ENCODE measurements at regions not wholly inside any gene's neighbourhood (a gene's known extent, or its start where the extent isn't known, plus 50 kb on each side); places are given as distances from the start of the nearest gene placed in this dataset.

DNA sequence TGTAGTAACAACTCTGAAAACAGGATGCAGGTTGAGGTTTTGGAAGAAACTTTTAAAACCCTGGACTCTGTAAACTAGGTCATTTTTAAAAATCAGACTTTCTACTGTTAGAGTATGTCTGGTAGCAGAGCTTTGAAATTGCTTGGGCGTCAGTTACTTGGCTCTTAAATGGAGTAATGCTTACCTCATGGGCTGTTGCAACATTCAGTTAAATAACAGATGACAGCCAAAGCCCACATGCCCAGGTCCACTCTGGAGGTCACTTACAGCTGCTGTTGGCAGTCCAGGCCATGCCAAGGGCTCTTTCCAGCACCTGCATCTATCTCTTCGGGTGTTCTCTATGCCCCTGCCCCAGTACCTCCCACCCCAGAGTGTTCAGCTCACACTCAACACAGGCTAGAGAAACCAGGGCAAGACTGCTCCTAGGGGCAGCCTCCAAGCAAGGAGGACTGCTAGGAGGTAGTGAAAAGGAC lies 96.4 kb downstream of the BANF2 start:
- H3K27me3 Mint-ChIP-seq (ENCODE audit: low read depth): no peaks in the 10 kb centered on the region
- TF ChIP-seq, protein P1, sequence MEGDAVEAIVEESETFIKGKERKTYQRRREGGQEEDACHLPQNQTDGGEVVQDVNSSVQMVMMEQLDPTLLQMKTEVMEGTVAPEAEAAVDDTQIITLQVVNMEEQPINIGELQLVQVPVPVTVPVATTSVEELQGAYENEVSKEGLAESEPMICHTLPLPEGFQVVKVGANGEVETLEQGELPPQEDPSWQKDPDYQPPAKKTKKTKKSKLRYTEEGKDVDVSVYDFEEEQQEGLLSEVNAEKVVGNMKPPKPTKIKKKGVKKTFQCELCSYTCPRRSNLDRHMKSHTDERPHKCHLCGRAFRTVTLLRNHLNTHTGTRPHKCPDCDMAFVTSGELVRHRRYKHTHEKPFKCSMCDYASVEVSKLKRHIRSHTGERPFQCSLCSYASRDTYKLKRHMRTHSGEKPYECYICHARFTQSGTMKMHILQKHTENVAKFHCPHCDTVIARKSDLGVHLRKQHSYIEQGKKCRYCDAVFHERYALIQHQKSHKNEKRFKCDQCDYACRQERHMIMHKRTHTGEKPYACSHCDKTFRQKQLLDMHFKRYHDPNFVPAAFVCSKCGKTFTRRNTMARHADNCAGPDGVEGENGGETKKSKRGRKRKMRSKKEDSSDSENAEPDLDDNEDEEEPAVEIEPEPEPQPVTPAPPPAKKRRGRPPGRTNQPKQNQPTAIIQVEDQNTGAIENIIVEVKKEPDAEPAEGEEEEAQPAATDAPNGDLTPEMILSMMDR (IDR thresholded peaks at IDR 0.05; ENCODE audit: unreplicated experiment): no peak
- peak overlapping the region; percentile 47 for H3K27ac Mint-ChIP-seq
- no peak for DNase-seq (ENCODE audit: low spot score in 2 of 2, unreplicated experiment in 2 of 2)
- no peaks in the 10 kb centered on the region for H3K36me3 Mint-ChIP-seq
- peaks cover 5% of the 10 kb centered on the region for H3K4me1 Mint-ChIP-seq
- peaks cover 19% of the 10 kb centered on the region for H3K9me3 Mint-ChIP-seq
- no peak overlapping the region for H3K4me3 Mint-ChIP-seq

DNA sequence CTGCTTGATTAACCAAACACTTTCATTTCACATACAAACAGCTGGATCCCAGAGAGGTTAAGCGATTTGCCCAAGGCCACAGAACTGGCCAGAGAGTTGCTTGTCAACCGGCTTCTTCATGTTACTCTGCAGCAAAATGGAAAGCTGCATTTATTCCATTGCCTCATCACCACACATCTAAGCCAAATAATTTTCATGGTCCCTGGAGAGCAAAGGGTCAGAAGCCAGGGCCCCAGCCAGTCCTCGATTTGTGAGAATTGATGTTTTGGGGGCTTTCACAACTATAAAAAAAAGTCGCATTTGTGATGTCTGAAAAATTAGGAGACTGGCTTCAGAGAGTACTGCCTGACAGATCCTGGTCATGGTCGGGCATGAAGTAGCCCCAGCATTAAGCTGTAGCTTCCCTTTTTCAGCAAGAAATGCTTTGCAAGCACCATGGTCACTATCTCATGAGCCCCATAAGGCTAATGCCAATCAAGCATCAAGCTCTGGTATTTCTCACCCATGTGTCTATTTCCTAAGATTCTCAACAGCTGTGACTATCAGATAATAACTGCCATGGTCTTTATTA lies 95.8 kb downstream of the BANF2 start:
- Mint-ChIP-seq H3K27me3 (ENCODE audit: low read depth) (no peaks in the 10 kb centered on the region), H3K4me3 (no peak overlapping the region), H3K4me1 (peaks cover 5% of the 10 kb centered on the region), H3K36me3 (no peaks in the 10 kb centered on the region), H3K27ac (no peak overlapping the region), H3K9me3 (peaks cover 19% of the 10 kb centered on the region)
- TF ChIP-seq, protein P1 (IDR thresholded peaks at IDR 0.05; ENCODE audit: unreplicated experiment): no peak
- no peak for DNase-seq (ENCODE audit: low spot score in 2 of 2, unreplicated experiment in 2 of 2)

DNA sequence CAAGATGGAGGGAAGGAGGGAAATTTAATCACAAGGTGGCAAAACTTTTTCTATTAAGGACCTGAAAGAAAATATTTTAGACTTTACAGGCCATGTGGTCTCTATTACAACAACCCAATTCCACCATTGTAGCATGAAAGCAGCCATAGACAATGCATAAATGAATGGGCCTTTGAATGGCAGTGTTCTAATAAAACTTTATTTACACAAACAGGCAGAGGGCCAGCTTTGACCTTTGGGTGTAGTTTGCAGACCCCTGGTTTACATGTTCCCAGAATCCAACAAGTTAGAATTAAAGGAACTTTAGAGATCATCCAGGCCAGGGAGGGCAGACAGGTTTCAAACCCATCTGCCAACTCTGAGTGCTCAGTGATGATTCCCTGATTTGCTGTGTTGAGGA lies 95.2 kb downstream of the BANF2 start:
- Mint-ChIP-seq H3K4me3 (no peak overlapping the region), H3K27ac (no peak overlapping the region), H3K27me3 (ENCODE audit: low read depth) (no peaks in the 10 kb centered on the region), H3K36me3 (no peaks in the 10 kb centered on the region), H3K4me1 (peaks cover 5% of the 10 kb centered on the region), H3K9me3 (peaks cover 13% of the 10 kb centered on the region)
- no peak for DNase-seq (ENCODE audit: low spot score in 2 of 2, unreplicated experiment in 2 of 2)
- TF ChIP-seq, protein P1 (IDR thresholded peaks at IDR 0.05; ENCODE audit: unreplicated experiment): no peak

DNA sequence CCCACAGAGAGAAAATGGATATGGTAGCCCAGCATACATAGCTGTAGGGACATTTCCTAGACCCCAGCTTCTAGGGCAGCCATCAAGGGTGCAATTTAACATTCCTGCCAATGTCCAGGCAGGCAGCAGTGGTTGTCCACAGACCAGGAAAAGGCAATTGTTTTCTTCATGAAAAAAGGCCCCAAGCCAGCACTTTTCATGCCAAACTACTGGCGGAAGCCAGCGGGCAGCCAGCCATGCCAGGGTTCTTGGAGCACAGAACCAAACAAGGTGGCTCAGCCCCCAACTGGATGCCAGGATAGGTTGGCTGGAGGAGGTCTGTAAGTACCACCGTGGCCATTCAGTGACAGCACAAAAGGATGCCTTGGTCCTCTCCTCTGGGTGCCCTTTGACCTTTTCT lies 94.6 kb downstream of the BANF2 start:
- TF ChIP-seq, protein P1 (IDR thresholded peaks at IDR 0.05; ENCODE audit: unreplicated experiment): no peak
- no peak for DNase-seq (ENCODE audit: low spot score in 2 of 2, unreplicated experiment in 2 of 2)
- H3K36me3 Mint-ChIP-seq: no peaks in the 10 kb centered on the region
- H3K27ac Mint-ChIP-seq: no peak overlapping the region
- H3K9me3 Mint-ChIP-seq: peaks cover 9% of the 10 kb centered on the region
- peaks cover 5% of the 10 kb centered on the region for H3K4me1 Mint-ChIP-seq
- H3K4me3 Mint-ChIP-seq: no peak overlapping the region
- no peaks in the 10 kb centered on the region for H3K27me3 Mint-ChIP-seq (ENCODE audit: low read depth)

DNA sequence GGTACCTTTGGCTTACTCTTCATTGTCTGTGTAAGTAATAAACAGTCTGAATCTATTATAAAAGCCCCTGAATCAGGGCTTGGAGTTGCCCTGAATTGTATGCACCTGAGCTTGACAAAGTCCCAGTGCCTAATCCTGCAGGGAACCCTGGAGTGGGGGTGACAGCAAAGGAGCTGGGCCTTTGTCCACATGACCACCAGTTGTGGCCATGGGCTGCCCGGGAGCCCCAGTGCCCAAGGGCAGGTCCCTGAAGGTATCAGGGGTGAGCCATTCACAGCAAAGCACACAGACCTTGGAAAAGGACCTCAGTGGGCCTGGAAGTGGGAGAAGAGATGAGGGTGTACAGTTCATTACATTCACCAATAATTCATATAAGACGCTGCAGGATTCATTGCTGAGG lies 94.2 kb downstream of the BANF2 start:
- TF ChIP-seq, protein P1 (IDR thresholded peaks at IDR 0.05; ENCODE audit: unreplicated experiment): no peak
- peaks cover 8% of the 10 kb centered on the region for H3K9me3 Mint-ChIP-seq
- no peak for DNase-seq (ENCODE audit: low spot score in 2 of 2, unreplicated experiment in 2 of 2)
- no peaks in the 10 kb centered on the region for H3K36me3 Mint-ChIP-seq
- H3K4me3 Mint-ChIP-seq: no peak overlapping the region
- no peak overlapping the region for H3K27ac Mint-ChIP-seq
- H3K4me1 Mint-ChIP-seq: peaks cover 8% of the 10 kb centered on the region
- no peaks in the 10 kb centered on the region for H3K27me3 Mint-ChIP-seq (ENCODE audit: low read depth)

DNA sequence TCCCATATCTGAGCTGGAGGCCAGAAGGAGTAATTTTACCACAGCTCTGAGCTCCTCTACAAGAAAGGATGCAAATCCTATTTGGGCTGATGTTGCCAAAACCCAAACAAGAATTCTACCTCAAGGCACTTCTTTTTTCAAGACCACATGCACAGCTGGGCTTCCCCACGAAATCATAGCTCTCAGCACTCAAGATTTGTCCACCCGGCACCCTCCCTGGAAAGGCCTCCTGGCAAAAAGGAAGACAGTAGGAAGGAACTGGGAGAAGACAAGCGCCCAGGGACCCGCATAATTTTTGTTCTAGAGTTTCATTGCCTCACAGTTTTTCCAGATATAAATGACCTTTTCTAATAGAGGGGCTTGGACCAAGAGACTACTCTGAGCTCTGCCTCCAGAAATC lies 90.5 kb downstream of the BANF2 start:
- H3K4me3 Mint-ChIP-seq: no peak overlapping the region
- peak overlapping the region; percentile 16 for H3K27ac Mint-ChIP-seq
- no peaks in the 10 kb centered on the region for H3K36me3 Mint-ChIP-seq
- TF ChIP-seq, protein P1 (IDR thresholded peaks at IDR 0.05; ENCODE audit: unreplicated experiment): no peak
- H3K9me3 Mint-ChIP-seq: peaks cover 4% of the 10 kb centered on the region
- no peak for DNase-seq (ENCODE audit: low spot score in 2 of 2, unreplicated experiment in 2 of 2)
- H3K27me3 Mint-ChIP-seq (ENCODE audit: low read depth): no peaks in the 10 kb centered on the region
- peaks cover 10% of the 10 kb centered on the region for H3K4me1 Mint-ChIP-seq

Measured in mesothelial cell of epicardium (in vitro differentiated cells).